ENCODE measurements at regions not wholly inside any gene's neighbourhood (a gene's known extent, or its start where the extent isn't known, plus 50 kb on each side); places are given as distances from the start of the nearest gene placed in this dataset.

DNA sequence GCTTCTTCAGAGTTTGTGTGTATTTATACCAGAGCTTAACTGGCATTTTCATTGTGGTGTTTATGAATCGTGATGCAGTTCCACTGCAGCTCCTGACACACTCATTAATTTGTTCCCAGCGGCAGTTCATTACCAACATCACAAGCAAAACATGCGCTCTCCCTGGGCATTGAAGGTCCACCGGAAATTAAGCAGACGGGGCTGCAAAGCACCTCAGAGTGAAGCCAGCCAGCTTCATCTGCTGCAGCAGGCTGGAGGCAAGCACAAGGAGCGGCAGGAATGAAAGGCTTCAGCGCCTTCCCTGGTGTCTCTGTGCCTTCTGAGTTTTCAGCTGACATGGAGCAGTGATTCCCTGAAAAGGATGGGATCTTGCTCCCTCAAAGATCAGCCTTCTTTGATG is 246.0 kb upstream of the SPTLC3 start:
- Histone ChIP-seq H3K36me3 (ENCODE audit: control insufficient read depth, insufficient read depth, low read length) (no peaks in the 10 kb centered on the region), H3K4me3 (replicated peaks; ENCODE audit: low read depth, low read length) (no peak overlapping the region), H3K27me3 (replicated peaks; ENCODE audit: control insufficient read depth, insufficient read depth, low read length) (no peaks in the 10 kb centered on the region)
- TF ChIP-seq, protein P1, sequence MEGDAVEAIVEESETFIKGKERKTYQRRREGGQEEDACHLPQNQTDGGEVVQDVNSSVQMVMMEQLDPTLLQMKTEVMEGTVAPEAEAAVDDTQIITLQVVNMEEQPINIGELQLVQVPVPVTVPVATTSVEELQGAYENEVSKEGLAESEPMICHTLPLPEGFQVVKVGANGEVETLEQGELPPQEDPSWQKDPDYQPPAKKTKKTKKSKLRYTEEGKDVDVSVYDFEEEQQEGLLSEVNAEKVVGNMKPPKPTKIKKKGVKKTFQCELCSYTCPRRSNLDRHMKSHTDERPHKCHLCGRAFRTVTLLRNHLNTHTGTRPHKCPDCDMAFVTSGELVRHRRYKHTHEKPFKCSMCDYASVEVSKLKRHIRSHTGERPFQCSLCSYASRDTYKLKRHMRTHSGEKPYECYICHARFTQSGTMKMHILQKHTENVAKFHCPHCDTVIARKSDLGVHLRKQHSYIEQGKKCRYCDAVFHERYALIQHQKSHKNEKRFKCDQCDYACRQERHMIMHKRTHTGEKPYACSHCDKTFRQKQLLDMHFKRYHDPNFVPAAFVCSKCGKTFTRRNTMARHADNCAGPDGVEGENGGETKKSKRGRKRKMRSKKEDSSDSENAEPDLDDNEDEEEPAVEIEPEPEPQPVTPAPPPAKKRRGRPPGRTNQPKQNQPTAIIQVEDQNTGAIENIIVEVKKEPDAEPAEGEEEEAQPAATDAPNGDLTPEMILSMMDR (IDR thresholded peaks at IDR 0.05; ENCODE audit: insufficient read depth, low read length, poor library complexity, severe bottlenecking) = no peak
- DNase-seq (ENCODE audit: extremely low read depth, insufficient read length) = no peak

DNA sequence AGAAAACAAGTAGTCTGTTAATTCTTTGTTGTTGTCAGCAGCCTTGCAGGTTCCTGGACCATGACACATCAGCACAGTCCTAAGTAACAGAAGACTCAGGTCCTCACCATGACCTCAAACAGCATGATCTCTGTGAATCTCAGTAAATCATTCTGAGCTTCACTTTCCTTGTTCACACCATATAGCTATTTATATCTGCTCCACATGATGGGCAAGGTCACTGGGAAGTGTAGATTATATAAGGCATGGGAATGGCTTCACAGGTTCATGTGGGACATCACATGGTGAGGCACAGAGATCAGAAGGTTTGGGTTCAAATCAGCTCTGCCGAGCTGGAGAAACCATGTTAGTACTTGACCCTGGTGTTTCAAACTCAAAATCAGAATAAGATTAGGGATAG is 245.4 kb upstream of the SPTLC3 start:
- TF ChIP-seq, protein P1 (IDR thresholded peaks at IDR 0.05; ENCODE audit: insufficient read depth, low read length, poor library complexity, severe bottlenecking) = no peak
- no peak for DNase-seq (ENCODE audit: extremely low read depth, insufficient read length)
- H3K27me3 ChIP-seq (replicated peaks; ENCODE audit: control insufficient read depth, insufficient read depth, low read length) = no peaks in the 10 kb centered on the region

DNA sequence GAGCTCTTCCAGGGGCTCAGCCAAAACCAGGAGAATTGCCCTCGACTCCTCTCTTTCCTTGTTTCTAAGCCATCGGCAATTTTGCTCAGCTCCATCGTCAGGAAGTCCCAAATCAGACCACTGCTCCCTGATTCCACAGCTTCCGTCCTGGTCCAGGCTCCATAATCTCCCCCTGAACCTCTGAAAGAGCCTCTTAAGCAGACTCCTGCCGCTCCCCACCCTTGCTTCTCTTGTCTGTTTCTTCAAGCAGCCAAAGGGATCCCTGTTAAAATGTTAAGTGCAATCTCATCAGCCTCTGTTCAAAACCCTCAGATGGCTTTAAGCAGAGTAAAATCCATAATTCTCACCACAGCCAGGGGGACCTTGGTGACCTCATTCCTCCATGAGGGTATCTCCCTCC is 244.7 kb upstream of the SPTLC3 start:
- TF ChIP-seq, protein P1 (IDR thresholded peaks at IDR 0.05; ENCODE audit: insufficient read depth, low read length, poor library complexity, severe bottlenecking) = no peak
- no peaks in the 10 kb centered on the region for H3K27me3 ChIP-seq (replicated peaks; ENCODE audit: control insufficient read depth, insufficient read depth, low read length)
- H3K36me3 ChIP-seq (ENCODE audit: control insufficient read depth, insufficient read depth, low read length) = no peaks in the 10 kb centered on the region
- DNase-seq (ENCODE audit: extremely low read depth, insufficient read length) = no peak
- no peak overlapping the region for H3K4me3 ChIP-seq (replicated peaks; ENCODE audit: low read depth, low read length)

More for the DNA sequence above, 245.4 kb upstream of the SPTLC3 start:
- no peak overlapping the region for H3K4me3 ChIP-seq (replicated peaks; ENCODE audit: low read depth, low read length)
- no peaks in the 10 kb centered on the region for H3K36me3 ChIP-seq (ENCODE audit: control insufficient read depth, insufficient read depth, low read length)

DNA sequence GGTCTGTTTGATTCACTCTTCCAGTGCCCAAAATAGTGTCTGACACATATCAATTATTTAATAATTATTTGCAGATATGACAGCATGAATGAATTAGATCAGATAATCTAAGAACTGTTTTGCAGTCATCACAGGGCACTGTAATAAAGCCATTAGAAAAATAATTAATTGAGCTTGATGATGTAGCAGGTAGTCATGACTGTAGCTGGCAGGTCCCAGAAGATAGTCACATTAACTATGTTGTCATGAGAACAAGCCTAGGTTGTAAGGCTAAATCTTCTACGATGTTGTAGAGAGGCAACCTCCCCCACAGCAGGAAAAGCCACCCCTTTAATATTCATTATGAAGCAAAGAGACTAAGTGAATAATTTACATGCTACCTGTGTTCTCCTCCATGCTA is 243.9 kb upstream of the SPTLC3 start:
- Histone ChIP-seq H3K4me3 (replicated peaks; ENCODE audit: low read depth, low read length) (no peak overlapping the region), H3K27me3 (replicated peaks; ENCODE audit: control insufficient read depth, insufficient read depth, low read length) (no peaks in the 10 kb centered on the region), H3K36me3 (ENCODE audit: control insufficient read depth, insufficient read depth, low read length) (no peaks in the 10 kb centered on the region)
- TF ChIP-seq, protein P1 (IDR thresholded peaks at IDR 0.05; ENCODE audit: insufficient read depth, low read length, poor library complexity, severe bottlenecking) = no peak
- DNase-seq (ENCODE audit: extremely low read depth, insufficient read length) = no peak

DNA sequence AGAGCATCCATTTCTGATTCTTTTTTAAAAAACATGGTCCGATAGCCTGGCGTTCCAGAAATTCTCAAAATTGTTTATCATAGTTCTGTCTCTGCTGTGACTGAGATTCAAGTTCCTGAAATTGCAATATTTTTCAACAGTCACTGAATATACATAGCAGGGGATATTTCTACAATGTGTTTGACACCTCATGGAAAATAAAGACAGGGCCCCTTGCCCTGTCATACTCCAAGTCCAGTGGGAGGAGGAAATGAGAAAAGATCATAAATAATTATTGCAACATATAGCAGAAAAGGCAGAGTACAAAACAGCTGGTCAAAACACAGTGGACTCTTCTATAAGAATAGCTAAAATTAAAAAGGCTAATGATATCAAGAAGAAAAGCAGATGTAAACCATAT is 234.8 kb upstream of the SPTLC3 start:
- Histone ChIP-seq H3K27me3 (replicated peaks; ENCODE audit: control insufficient read depth, insufficient read depth, low read length) (no peaks in the 10 kb centered on the region), H3K4me3 (replicated peaks; ENCODE audit: low read depth, low read length) (no peak overlapping the region), H3K36me3 (ENCODE audit: control insufficient read depth, insufficient read depth, low read length) (no peaks in the 10 kb centered on the region)
- TF ChIP-seq, protein P1 (IDR thresholded peaks at IDR 0.05; ENCODE audit: insufficient read depth, low read length, poor library complexity, severe bottlenecking) = no peak
- no peak for DNase-seq (ENCODE audit: extremely low read depth, insufficient read length)

DNA sequence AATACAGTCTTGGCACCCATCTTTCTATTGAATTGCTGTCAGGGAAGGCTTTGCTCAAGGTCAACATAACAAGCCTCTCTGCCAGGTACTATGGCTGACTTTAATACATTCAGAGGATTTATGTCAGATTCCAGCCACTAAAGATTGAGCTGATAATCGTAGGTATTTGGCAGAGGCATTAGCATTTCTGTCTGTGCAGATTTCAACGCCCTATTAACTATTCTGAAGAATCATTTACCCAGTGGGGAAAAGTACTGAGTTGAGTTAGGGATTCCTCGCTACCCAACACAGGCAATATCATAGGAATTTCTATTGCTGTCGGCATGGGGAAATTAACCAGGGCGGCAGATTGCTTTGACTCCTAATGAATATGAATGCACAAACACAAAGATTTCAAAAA is 233.7 kb upstream of the SPTLC3 start:
- DNase-seq (ENCODE audit: extremely low read depth, insufficient read length) = no peak
- TF ChIP-seq, protein P1 (IDR thresholded peaks at IDR 0.05; ENCODE audit: insufficient read depth, low read length, poor library complexity, severe bottlenecking) = no peak
- Histone ChIP-seq H3K27me3 (replicated peaks; ENCODE audit: control insufficient read depth, insufficient read depth, low read length) (no peaks in the 10 kb centered on the region), H3K36me3 (ENCODE audit: control insufficient read depth, insufficient read depth, low read length) (no peaks in the 10 kb centered on the region), H3K4me3 (replicated peaks; ENCODE audit: low read depth, low read length) (no peak overlapping the region)

Data from GM06990 (cell line).